Memory B cell (primary cell): ENCODE measurements at regions not wholly inside any gene's neighbourhood (a gene's known extent, or its start where the extent isn't known, plus 50 kb on each side); places are given as distances from the start of the nearest gene placed in this dataset.
"Not testable (repeated sequence)": the region's sequence is repeated elsewhere in the genome, so short reads cannot be mapped to it uniquely, and the experiment has no call there.

Source experiments
- ATAC-seq: fragments of 150-1000 bp; cut with Tn5 transposase; 2 replicates; pipeline ENCODE4 v1.10.0; 2021; ENCODE audit warnings: low read depth, mild to moderate bottlenecking, moderate library complexity
- DNase-seq, 2 donors: peaks; one replicate each; pipeline ENCODE4 v3.0.0; 2022; ENCODE audit warnings: low spot score in 2 of 2
- H3K27ac Mint-ChIP-seq: one replicate; pipeline ENCODE4 v1.8.0; 2022; ENCODE audit warnings: mild to moderate bottlenecking, moderate library complexity, mixed read lengths
- H3K27me3 Mint-ChIP-seq: one replicate; pipeline ENCODE4 v1.8.0; 2022; ENCODE audit warnings: mixed read lengths
- H3K36me3 Mint-ChIP-seq: one replicate; pipeline ENCODE4 v1.8.0; 2022; ENCODE audit warnings: mild to moderate bottlenecking, mixed read lengths
- H3K4me1 Mint-ChIP-seq: one replicate; pipeline ENCODE4 v1.8.0; 2022; ENCODE audit warnings: mixed read lengths
- H3K4me3 Mint-ChIP-seq: one replicate; pipeline ENCODE4 v1.8.0; 2022; ENCODE audit warnings: mild to moderate bottlenecking, moderate library complexity, mixed read lengths
- H3K9me3 Mint-ChIP-seq: one replicate; pipeline ENCODE4 v1.8.0; 2022; ENCODE audit warnings: mixed read lengths

GRCh38 chr10:30560326-30560725 lies 69.2 kb downstream of the LYZL2 start:
- no peak overlapping the region for H3K4me3 Mint-ChIP-seq
- H3K27ac Mint-ChIP-seq, result no peak overlapping the region
- H3K4me1 Mint-ChIP-seq, result no peaks in the 10 kb centered on the region
- no peaks in the 10 kb centered on the region for H3K36me3 Mint-ChIP-seq
- no peaks in the 10 kb centered on the region for H3K9me3 Mint-ChIP-seq
- H3K27me3 Mint-ChIP-seq, result peaks cover 10% of the 10 kb centered on the region
- DNase-seq, result no peak
- no peak for ATAC-seq

- peaks cover 4% of the 10 kb centered on the region for H3K4me1 Mint-ChIP-seq
- H3K36me3 Mint-ChIP-seq, result no peaks in the 10 kb centered on the region
- no peak overlapping the region for H3K27ac Mint-ChIP-seq
- H3K9me3 Mint-ChIP-seq, result no peaks in the 10 kb centered on the region
- no peak for DNase-seq
- ATAC-seq, result no peak
- H3K4me3 Mint-ChIP-seq, result no peak overlapping the region
- H3K27me3 Mint-ChIP-seq, result peaks cover 9% of the 10 kb centered on the region
Measured at GRCh38 chr10:30559180-30559579, 70.4 kb downstream of the LYZL2 start.

- H3K4me1 Mint-ChIP-seq, result peaks cover 7% of the 10 kb centered on the region
- H3K27ac Mint-ChIP-seq, result no peak overlapping the region
- H3K27me3 Mint-ChIP-seq, result peaks cover 7% of the 10 kb centered on the region
- H3K36me3 Mint-ChIP-seq, result no peaks in the 10 kb centered on the region
- DNase-seq (no peak), ATAC-seq (no peak)
- no peaks in the 10 kb centered on the region for H3K9me3 Mint-ChIP-seq
- no peak overlapping the region for H3K4me3 Mint-ChIP-seq
Measured at GRCh38 chr10:30558411-30558810, 71.1 kb downstream of the LYZL2 start.

- peaks cover 5% of the 10 kb centered on the region for H3K27me3 Mint-ChIP-seq
- no peak for ATAC-seq
- H3K9me3 Mint-ChIP-seq, result no peaks in the 10 kb centered on the region
- H3K4me1 Mint-ChIP-seq, result peaks cover 7% of the 10 kb centered on the region
- H3K4me3 Mint-ChIP-seq, result no peak overlapping the region
- no peak overlapping the region for H3K27ac Mint-ChIP-seq
- no peaks in the 10 kb centered on the region for H3K36me3 Mint-ChIP-seq
- DNase-seq, result no peak
Measured at GRCh38 chr10:30557884-30558283, 71.7 kb downstream of the LYZL2 start.

GRCh38 chr10:30556189-30556588 lies 73.4 kb downstream of the LYZL2 start:
- H3K4me3 Mint-ChIP-seq, result no peak overlapping the region
- no peak for DNase-seq

GRCh38 chr10:30555465-30555864 lies 74.1 kb downstream of the LYZL2 start:
- Mint-ChIP-seq H3K27me3 (peaks cover 2% of the 10 kb centered on the region), H3K9me3 (no peaks in the 10 kb centered on the region), H3K36me3 (no peaks in the 10 kb centered on the region), H3K27ac (no peak overlapping the region), H3K4me1 (peaks cover 10% of the 10 kb centered on the region), H3K4me3 (no peak overlapping the region)
- no peak for DNase-seq
- ATAC-seq, result no peak

More at GRCh38 chr10:30556189-30556588, 73.4 kb downstream of the LYZL2 start:
- Mint-ChIP-seq H3K36me3 (no peaks in the 10 kb centered on the region), H3K27me3 (peaks cover 2% of the 10 kb centered on the region), H3K9me3 (no peaks in the 10 kb centered on the region), H3K4me1 (peaks cover 7% of the 10 kb centered on the region), H3K27ac (no peak overlapping the region)
- ATAC-seq, result no peak

- Mint-ChIP-seq H3K36me3 (no peaks in the 10 kb centered on the region), H3K4me3 (no peak overlapping the region), H3K4me1 (peaks cover 10% of the 10 kb centered on the region), H3K9me3 (no peaks in the 10 kb centered on the region), H3K27ac (no peak overlapping the region), H3K27me3 (peaks cover 2% of the 10 kb centered on the region)
- DNase-seq (no peak), ATAC-seq (no peak)
Measured at GRCh38 chr10:30554440-30554825, 75.1 kb downstream of the LYZL2 start.

- H3K27ac Mint-ChIP-seq, result no peak overlapping the region
- no peaks in the 10 kb centered on the region for H3K9me3 Mint-ChIP-seq
Measured at GRCh38 chr10:30553626-30554439, 75.7 kb downstream of the LYZL2 start.

GRCh38 chr10:30553018-30553625 lies 76.4 kb downstream of the LYZL2 start:
- Mint-ChIP-seq H3K4me1 (peaks cover 10% of the 10 kb centered on the region), H3K9me3 (no peaks in the 10 kb centered on the region), H3K4me3 (no peak overlapping the region), H3K36me3 (no peaks in the 10 kb centered on the region), H3K27ac (no peak overlapping the region), H3K27me3 (peaks cover 2% of the 10 kb centered on the region)
- no peak for ATAC-seq
- DNase-seq, result no peak

More at GRCh38 chr10:30553626-30554439, 75.7 kb downstream of the LYZL2 start:
- Mint-ChIP-seq H3K4me1 (peaks cover 10% of the 10 kb centered on the region), H3K36me3 (no peaks in the 10 kb centered on the region), H3K4me3 (no peak overlapping the region), H3K27me3 (peaks cover 2% of the 10 kb centered on the region)
- DNase-seq (no peak), ATAC-seq (no peak)

- no peak for ATAC-seq
Measured at GRCh38 chr10:30550967-30551815, 78.4 kb downstream of the LYZL2 start.

GRCh38 chr10:30549134-30549687 lies 80.3 kb downstream of the LYZL2 start:
- not testable (repeated sequence) for DNase-seq, ATAC-seq, H3K36me3 Mint-ChIP-seq, H3K4me1 Mint-ChIP-seq, H3K27ac Mint-ChIP-seq, H3K9me3 Mint-ChIP-seq, H3K27me3 Mint-ChIP-seq, H3K4me3 Mint-ChIP-seq

More at GRCh38 chr10:30550967-30551815, 78.4 kb downstream of the LYZL2 start:
- H3K4me1 Mint-ChIP-seq, result peaks cover 10% of the 10 kb centered on the region
- no peak overlapping the region for H3K4me3 Mint-ChIP-seq
- peaks cover 2% of the 10 kb centered on the region for H3K27me3 Mint-ChIP-seq
- no peaks in the 10 kb centered on the region for H3K9me3 Mint-ChIP-seq
- no peak for DNase-seq
- no peaks in the 10 kb centered on the region for H3K36me3 Mint-ChIP-seq
- no peak overlapping the region for H3K27ac Mint-ChIP-seq

- no peak overlapping the region for H3K27ac Mint-ChIP-seq
Measured at GRCh38 chr10:30546511-30546910, 83.0 kb downstream of the LYZL2 start.

GRCh38 chr10:30542895-30543288 lies 86.7 kb downstream of the LYZL2 start:
- no peak for ATAC-seq
- peaks cover 3% of the 10 kb centered on the region for H3K27me3 Mint-ChIP-seq
- peaks cover 7% of the 10 kb centered on the region for H3K4me1 Mint-ChIP-seq
- H3K4me3 Mint-ChIP-seq, result no peak overlapping the region
- no peak for DNase-seq
- no peak overlapping the region for H3K27ac Mint-ChIP-seq
- no peaks in the 10 kb centered on the region for H3K9me3 Mint-ChIP-seq
- H3K36me3 Mint-ChIP-seq, result peaks cover 4% of the 10 kb centered on the region

More at GRCh38 chr10:30546511-30546910, 83.0 kb downstream of the LYZL2 start:
- peaks cover 10% of the 10 kb centered on the region for H3K4me1 Mint-ChIP-seq
- no peaks in the 10 kb centered on the region for H3K9me3 Mint-ChIP-seq
- ATAC-seq (no peak), DNase-seq (no peak)
- peaks cover 5% of the 10 kb centered on the region for H3K27me3 Mint-ChIP-seq
- no peak overlapping the region for H3K4me3 Mint-ChIP-seq
- peaks cover 4% of the 10 kb centered on the region for H3K36me3 Mint-ChIP-seq
